Liver (tissue), 3 donors: ENCODE measurements at regions not wholly inside any gene's neighbourhood (a gene's known extent, or its start where the extent isn't known, plus 50 kb on each side); places are given as distances from the start of the nearest gene placed in this dataset.

ENCODE experiments used
- CTCF ChIP-seq: fragments of 150-350 bp; IDR thresholded peaks from 2 replicates; pipeline ENCODE4 v1.5.1; 2017; ENCODE audit warnings: improper control_type of control experiment, low read depth, low read length; ENCODE audit not compliant: missing input control
- EGR1 ChIP-seq, 2 donors: IDR thresholded peaks; 2 replicates each; pipeline ENCODE4 v1.6.1; 2016 to 2018; ENCODE audit warnings: antibody characterized with exemption in 2 of 2, low read depth in 2 of 2
- FOXA1 ChIP-seq: IDR thresholded peaks from 2 replicates; pipeline ENCODE4 v1.6.1; 2016; ENCODE audit warnings: antibody characterized with exemption
- GABPA ChIP-seq, 2 donors: IDR thresholded peaks in 1 of 2; conservative IDR thresholded peaks in 1 of 2; 2 replicates each; pipeline ENCODE4 v1.6.1; 2016; ENCODE audit warnings: antibody characterized with exemption in 2 of 2, mild to moderate bottlenecking in 1 of 2, moderate library complexity in 1 of 2
- MAX ChIP-seq: IDR thresholded peaks from 2 replicates; pipeline ENCODE4 v1.6.1; 2016; ENCODE audit warnings: antibody characterized with exemption
- donor health status: healthy.
- donor health status: healthy.

- no peak for TF ChIP-seq CTCF
- TF ChIP-seq MAX, result no peak
- no peak for TF ChIP-seq GABPA (IDR thresholded peaks at IDR 0.05 in 1 of 2, conservative IDR thresholded peaks at IDR 0.05 in 1 of 2)
- no peak for TF ChIP-seq FOXA1
- no peak for TF ChIP-seq EGR1 (IDR thresholded peaks at IDR 0.05; ENCODE audit: low read depth in 2 of 2)
Observed at GRCh38 chr7:21013765-21014539, 227.3 kb upstream of the SP8 start.
